GM13976 (cell line): ENCODE measurements at regions not wholly inside any gene's neighbourhood (a gene's known extent, or its start where the extent isn't known, plus 50 kb on each side); places are given as distances from the start of the nearest gene placed in this dataset.

Source experiments
- DNase-seq: peaks from one replicate; pipeline ENCODE4 v3.0.0; 2012; ENCODE audit warnings: low spot score
- in situ Hi-C: fragments of 300-500 bp; cut with MboI; formaldehyde crosslinking; loops from one replicate; pipeline ENCODE4 v1.12.0; 2022; ENCODE audit warnings: low sequenced_read_pairs, mixed read lengths, inconsistent platforms; ENCODE audit not compliant: unreplicated experiment
- TF ChIP-seq, protein P1 (sequence below): IDR thresholded peaks from 2 replicates; pipeline ENCODE4 v1.5.1; 2012; ENCODE audit warnings: borderline replicate concordance, mild to moderate bottlenecking; ENCODE audit not compliant: insufficient read depth; ENCODE audit errors: extremely low read depth, missing control alignments, control extremely low read depth

DNA sequence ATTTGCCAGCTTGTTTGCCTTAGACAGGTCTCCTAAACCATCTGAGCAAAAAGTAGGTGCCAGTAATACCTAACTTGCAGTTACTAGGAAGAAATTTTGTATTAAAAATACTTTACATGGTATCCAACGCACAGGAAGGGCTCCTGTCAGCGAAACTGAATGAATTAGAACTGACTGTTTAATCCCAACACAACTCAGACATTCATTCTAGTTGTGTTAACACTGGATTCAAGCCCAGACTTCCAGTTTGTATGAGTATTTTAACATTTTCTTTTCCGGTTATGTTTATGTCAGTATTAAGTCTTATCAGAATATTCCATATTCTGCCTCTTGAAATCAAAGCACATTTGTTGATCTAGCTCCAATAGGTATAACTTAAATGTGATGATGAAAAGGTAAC lies 82.0 kb upstream of the SOX2 start:
- DNase-seq = no peak
- in situ Hi-C loops = no loop called here
- TF ChIP-seq, protein P1, sequence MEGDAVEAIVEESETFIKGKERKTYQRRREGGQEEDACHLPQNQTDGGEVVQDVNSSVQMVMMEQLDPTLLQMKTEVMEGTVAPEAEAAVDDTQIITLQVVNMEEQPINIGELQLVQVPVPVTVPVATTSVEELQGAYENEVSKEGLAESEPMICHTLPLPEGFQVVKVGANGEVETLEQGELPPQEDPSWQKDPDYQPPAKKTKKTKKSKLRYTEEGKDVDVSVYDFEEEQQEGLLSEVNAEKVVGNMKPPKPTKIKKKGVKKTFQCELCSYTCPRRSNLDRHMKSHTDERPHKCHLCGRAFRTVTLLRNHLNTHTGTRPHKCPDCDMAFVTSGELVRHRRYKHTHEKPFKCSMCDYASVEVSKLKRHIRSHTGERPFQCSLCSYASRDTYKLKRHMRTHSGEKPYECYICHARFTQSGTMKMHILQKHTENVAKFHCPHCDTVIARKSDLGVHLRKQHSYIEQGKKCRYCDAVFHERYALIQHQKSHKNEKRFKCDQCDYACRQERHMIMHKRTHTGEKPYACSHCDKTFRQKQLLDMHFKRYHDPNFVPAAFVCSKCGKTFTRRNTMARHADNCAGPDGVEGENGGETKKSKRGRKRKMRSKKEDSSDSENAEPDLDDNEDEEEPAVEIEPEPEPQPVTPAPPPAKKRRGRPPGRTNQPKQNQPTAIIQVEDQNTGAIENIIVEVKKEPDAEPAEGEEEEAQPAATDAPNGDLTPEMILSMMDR = no peak

DNA sequence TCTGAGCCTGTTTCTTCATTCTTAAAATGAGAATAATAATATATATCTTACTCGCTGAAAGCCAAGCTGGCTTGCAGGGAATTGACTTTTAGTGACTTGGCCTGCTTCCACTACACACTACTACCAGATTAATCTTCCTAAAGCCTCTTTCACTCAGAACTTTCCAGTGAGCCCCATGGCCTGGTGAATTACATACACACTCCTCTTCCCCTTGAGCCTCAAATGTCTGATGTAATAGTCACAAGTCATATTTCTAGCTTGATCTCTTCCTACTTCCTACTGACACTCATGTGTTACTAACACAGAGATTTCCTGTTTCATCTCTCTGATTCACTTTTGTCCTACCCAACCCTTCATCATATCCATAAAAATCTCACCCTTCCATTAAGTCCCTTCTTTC lies 82.7 kb upstream of the SOX2 start:
- in situ Hi-C loops = no loop called here
- DNase-seq = no peak
- TF ChIP-seq, protein P1 = no peak

DNA sequence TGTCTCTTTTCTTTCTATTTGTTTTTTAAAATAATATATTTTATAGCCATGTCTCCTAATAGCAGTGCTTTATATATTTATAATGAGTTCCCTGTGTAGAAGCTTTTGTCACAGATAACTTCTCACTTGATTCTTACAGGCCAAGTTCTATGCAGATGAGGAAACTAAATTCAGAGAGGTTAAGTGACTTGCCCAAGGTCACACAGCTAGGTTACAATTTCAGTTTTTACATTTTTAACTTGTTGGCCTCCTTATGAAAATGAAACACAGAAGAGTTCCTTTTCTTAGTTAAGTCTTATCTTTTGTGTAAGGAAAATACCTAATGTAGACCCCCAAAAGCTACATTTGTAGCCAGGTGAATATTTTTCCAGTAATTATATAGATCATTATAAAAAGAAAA lies 83.3 kb upstream of the SOX2 start:
- no peak for DNase-seq
- in situ Hi-C loops = no loop called here
- TF ChIP-seq, protein P1 = no peak

DNA sequence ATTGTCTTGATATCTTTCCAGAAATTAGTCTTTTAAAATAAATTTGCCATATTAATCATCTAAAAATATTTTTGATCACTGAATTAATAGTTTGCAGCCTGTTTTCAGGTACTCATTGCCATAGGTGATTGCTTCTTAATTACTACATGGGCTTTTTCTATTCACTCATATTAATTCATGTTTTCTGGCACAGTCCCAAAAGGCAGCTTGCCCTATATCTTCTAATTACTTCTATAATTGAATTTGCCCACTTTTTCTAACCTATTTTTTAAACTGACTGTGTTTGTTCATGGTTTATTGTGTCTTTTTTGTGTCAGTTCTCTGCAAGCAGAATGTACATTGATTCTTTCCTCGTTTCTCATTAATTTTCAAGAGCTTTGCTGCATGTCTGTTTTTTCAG lies 85.7 kb upstream of the SOX2 start:
- TF ChIP-seq, protein P1 = no peak
- in situ Hi-C loops = no loop called here
- DNase-seq = no peak

DNA sequence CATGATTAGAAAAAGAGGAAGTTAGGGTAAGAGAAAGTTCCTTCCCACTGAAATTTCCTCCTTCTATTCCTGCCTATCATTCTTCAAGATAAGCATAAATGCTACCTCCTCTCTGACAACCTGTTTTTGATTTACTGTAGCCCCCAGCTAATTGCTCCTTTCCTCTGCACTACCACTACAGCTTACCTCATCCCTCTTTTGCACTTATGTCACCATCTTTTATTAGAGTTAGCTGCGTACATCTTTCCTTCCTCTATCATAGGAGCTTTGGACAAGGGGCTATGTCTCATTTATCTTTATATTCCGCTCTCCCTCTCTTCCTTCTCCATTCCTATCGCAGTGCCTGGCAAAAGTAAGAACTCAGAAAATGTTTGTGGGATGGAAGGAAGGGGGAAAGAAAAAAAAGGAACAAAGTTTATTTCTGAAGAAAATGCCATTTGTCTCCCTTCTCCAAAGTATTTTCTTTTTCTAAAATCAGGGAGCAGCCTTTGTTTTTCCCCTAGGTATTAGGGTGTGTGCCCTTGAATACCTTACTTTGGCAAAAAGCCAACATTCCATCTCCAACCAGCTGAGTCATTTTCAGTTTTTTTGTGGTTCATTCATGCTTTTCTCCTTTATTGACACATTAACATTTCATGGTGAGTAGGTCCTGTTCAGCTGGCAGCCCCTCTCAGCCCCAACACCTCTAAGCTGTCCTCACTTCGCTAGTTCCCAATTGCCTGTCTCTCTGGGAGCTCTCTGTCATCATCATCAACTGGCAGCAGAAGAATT lies 87.6 kb upstream of the SOX2 start:
- DNase-seq = no peak
- TF ChIP-seq, protein P1 = no peak
- in situ Hi-C loops = no loop called here

DNA sequence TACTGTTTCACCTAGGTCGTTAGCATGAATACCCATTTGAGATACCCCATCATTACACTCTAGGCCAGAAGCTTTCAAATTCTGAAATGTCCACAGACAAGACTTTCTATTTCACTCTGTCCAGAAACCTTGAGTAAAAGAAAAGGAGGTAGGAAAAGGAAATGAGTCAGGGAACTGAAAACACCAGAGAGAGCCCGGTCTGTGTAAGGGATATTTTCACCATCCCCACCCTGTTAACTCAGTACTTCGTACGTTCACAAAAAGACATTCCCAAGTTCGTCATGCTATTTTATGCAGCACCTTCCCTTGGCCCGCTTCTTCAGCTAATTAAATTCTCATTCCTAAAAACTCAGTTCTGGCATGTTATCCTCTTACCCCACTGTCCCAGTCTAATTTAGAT lies 89.4 kb upstream of the SOX2 start:
- no peak for DNase-seq
- in situ Hi-C loops = no loop called here
- TF ChIP-seq, protein P1 = no peak
